ENCODE measurements at regions not wholly inside any gene's neighbourhood (a gene's known extent, or its start where the extent isn't known, plus 50 kb on each side); places are given as distances from the start of the nearest gene placed in this dataset.

GRCh38 chr7:67619175-67619574, 622.5 kb downstream of the TYW1 start:
- TF ChIP-seq CTCF (tag by site-specific recombination; IDR thresholded peaks at IDR 0.05) (no peak), ZNF623 (tag by site-specific recombination; IDR thresholded peaks at IDR 0.05) (no peak), ZNF26 (tag by site-specific recombination; IDR thresholded peaks at IDR 0.05) (no peak), ZNF121 (tag by site-specific recombination; IDR thresholded peaks at IDR 0.05) (no peak), RBAK (tag by site-specific recombination; IDR thresholded peaks at IDR 0.05) (no peak), ZNF133 (tag by site-specific recombination; IDR thresholded peaks at IDR 0.05) (no peak), SALL2 (tag by site-specific recombination; IDR thresholded peaks at IDR 0.05; ENCODE audit: borderline replicate concordance) (no peak), MEIS1 (CRISPR knock-in tag; IDR thresholded peaks at IDR 0.05; ENCODE audit: borderline replicate concordance) (no peak)

Data from HEK293 (cell line).